AG10803 (cell line): ENCODE measurements at regions not wholly inside any gene's neighbourhood (a gene's known extent, or its start where the extent isn't known, plus 50 kb on each side); places are given as distances from the start of the nearest gene placed in this dataset.

Source experiments
- DNase-seq: peaks from one replicate; pipeline ENCODE4 v3.0.0; 2010; ENCODE audit warnings: low read depth
- H3K4me3 ChIP-seq: 2 replicates; pipeline ENCODE4 v1.5.1; 2011; ENCODE audit warnings: mild to moderate bottlenecking, low read length, control low read depth
- TF ChIP-seq, protein P1 (sequence below): conservative IDR thresholded peaks from 2 replicates; pipeline ENCODE4 v1.5.1; 2011; ENCODE audit warnings: mild to moderate bottlenecking, low read length, control low read depth, inconsistent platforms

DNA sequence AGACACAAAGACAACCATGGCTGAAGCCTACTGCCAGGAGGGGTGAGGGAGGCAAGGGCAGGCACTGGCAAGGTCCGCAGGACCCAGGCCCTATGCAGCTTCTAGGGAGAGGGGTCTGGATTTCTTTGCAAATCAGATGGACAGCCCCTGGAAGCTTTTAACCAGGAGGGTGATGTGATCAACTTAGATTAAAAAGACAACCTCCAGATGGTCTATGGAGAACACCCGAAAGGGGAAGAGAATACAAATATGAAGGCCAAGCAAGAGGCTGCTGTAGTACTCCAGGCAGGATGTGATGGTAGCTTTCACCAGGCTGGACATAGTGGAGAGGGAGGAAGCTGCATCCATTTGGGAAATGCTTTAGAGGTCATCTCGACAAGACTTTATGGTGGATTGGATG lies 83.3 kb upstream of the TSPAN11 start:
- TF ChIP-seq, protein P1, sequence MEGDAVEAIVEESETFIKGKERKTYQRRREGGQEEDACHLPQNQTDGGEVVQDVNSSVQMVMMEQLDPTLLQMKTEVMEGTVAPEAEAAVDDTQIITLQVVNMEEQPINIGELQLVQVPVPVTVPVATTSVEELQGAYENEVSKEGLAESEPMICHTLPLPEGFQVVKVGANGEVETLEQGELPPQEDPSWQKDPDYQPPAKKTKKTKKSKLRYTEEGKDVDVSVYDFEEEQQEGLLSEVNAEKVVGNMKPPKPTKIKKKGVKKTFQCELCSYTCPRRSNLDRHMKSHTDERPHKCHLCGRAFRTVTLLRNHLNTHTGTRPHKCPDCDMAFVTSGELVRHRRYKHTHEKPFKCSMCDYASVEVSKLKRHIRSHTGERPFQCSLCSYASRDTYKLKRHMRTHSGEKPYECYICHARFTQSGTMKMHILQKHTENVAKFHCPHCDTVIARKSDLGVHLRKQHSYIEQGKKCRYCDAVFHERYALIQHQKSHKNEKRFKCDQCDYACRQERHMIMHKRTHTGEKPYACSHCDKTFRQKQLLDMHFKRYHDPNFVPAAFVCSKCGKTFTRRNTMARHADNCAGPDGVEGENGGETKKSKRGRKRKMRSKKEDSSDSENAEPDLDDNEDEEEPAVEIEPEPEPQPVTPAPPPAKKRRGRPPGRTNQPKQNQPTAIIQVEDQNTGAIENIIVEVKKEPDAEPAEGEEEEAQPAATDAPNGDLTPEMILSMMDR: no peak
- no peak for DNase-seq
- H3K4me3 ChIP-seq: no peak overlapping the region

DNA sequence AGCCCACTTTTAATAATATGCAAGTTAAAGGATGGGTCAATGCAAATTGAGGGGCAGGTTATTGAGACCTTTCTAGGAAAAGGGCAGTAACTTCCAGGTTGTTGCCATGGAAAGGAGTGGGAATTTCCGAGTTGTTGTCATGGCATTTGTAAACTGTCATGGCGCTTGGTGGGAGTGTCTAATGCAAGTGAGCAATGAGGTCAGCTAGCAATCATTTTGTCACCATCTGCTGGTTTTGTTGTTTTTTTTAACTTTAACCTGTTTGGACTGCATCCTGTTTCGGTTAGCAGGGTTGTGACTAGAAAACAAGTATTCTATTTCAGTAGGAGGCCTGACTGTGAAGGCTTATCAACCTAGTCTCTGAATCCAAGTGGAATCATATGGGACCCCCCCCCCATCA lies 85.8 kb upstream of the TSPAN11 start:
- DNase-seq: no peak
- H3K4me3 ChIP-seq: no peak overlapping the region
- TF ChIP-seq, protein P1: no peak

DNA sequence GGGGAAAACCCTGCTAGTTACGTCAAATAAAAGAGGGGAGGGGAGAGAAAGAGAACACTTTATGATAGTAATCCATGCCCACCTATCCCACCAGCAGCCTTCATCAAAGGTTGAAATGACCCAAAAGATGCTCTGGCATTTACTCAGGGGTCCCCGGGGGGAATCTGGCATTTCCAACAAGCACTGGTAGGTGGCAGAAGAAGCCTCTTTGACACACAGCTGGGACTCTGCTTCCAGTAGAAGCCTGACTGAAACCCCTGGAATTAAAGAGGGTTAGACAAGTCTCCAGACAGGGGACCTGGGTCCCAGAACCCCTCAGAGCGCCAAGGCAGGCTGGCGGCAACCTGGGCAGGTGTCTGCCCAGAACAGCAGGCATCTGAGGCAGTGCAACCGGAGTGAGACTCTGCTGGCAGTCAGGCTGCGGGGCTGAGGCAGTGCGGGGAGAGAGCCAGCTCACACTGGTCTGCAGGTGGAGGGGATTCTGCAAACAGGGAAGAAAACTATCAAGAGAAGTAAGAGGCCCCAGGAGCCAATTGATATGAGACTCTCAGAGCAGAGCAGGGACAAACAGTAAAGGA lies 85.0 kb upstream of the CAPRIN2 start:
- TF ChIP-seq, protein P1: no peak
- no peak for DNase-seq
- no peak overlapping the region for H3K4me3 ChIP-seq

GRCh38 chr12:30837595-30837994 lies 82.8 kb upstream of the CAPRIN2 start:
- TF ChIP-seq, protein P1: no peak
- no peak overlapping the region for H3K4me3 ChIP-seq
- DNase-seq: no peak

- H3K4me3 ChIP-seq: no peak overlapping the region
- TF ChIP-seq, protein P1: no peak
- no peak for DNase-seq
Measured at GRCh38 chr12:30836656-30837445, 82.1 kb upstream of the CAPRIN2 start.

GRCh38 chr12:30835216-30835615 lies 80.5 kb upstream of the CAPRIN2 start:
- TF ChIP-seq, protein P1: no peak
- DNase-seq: no peak
- no peak overlapping the region for H3K4me3 ChIP-seq

DNA sequence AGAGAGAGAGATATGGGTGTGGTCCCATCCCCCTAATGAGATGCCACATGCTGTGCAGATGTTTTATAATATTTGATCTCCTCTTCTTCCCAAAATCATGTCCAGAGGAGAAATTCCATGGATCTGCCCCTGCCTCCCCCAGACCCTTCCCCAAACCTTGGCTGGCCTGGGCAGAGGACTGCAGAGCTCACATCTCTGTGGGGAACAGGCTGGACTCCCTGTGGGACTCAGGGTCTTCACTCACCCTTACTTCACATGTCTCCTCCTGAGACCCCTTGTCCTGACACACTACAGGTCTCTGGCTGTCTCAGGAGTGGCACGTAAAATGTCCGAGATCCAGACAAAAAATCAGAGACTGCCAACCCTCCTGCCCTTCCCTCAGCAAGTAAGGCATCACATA lies 76.0 kb upstream of the CAPRIN2 start:
- DNase-seq: no peak
- no peak overlapping the region for H3K4me3 ChIP-seq
- TF ChIP-seq, protein P1: no peak
